ENCODE measurements at regions not wholly inside any gene's neighbourhood (a gene's known extent, or its start where the extent isn't known, plus 50 kb on each side); places are given as distances from the start of the nearest gene placed in this dataset.

DNA sequence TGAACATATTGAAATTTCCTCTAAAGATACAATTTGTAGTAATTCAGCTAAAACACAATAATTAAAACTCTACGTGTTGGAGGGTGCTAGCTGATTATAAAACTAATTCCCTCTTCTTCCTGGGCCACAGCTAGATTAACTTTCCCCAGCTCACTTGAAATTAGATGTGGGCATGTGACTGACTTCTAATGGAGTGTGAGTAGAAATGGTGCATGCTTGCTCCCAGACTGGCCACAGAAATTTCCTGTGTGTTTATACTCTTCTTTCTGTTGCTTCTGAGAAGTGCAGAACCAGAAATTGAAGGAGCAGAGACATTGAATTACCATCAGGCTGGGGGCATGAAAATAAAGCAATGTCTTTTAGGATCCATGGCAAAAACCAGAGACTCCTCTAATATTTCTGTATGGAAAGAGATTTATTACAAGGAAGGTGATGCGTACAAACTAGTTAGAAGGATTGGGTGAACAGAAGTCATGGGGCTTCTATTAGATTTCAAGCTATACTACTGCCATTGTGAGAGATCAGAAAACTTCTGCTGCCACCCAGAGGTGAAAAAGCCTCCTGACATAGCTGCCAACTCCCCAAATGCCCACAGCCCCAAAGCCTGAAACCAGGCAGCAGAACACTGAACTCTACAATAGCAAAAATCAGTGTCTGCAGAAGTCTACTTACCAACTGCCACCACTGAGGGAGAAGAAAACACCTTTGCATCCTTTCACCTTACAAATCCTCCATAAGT lies 379.2 kb upstream of the MIR17HG start:
- H3K36me3 Mint-ChIP-seq, result no peaks in the 10 kb centered on the region
- ATAC-seq, result no peak
- no peak for DNase-seq
- POLR2A ChIA-PET, result no interaction called here
- H3K27me3 Mint-ChIP-seq, result peaks cover 0 to 9% (median 3%) of the 10 kb centered on the region in 5 donors
- no peaks in the 10 kb centered on the region for H3K4me1 Mint-ChIP-seq
- no peak overlapping the region for H3K4me3 Mint-ChIP-seq
- H3K9me3 Mint-ChIP-seq, result peaks cover 0 to 28% (median 3%) of the 10 kb centered on the region in 9 donors
- no peak overlapping the region for H3K27ac Mint-ChIP-seq

DNA sequence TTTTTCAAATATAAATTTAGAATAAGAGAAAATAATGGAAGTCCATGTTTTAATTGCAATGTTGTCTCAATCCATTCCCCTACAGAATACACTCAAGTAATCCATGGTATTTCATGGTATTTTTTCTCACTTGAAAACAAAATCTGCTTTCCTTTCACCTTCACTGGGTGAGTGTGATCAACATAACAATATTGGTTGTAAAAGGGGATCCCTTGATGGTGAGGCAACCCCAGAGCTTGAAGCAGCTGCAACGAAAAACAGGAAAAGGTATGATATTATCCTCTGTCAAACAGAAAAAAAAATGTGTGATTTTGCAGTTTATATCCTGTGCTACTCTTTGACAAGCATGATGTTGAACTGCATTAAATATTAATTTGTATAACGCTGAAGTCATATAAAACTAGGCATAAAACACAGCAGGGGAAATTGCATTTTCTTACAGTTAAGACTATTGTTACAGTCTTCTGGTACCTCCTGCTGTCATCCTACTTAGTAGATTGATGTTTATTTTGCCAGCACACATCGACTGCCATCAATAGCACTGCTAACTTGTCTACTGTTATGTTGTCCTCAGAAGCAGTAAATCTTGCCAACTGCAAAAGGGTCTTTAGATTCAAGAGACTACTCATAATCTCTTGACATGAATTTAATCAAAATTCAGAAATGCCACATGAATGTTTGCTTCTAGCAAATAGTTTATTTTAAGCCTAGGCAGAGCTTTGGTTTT lies 373.1 kb upstream of the MIR17HG start:
- Mint-ChIP-seq H3K36me3 (no peaks in the 10 kb centered on the region), H3K4me1 (no peaks in the 10 kb centered on the region), H3K27ac (no peak overlapping the region), H3K9me3 (peaks cover 0 to 25% (median 5%) of the 10 kb centered on the region in 9 donors), H3K4me3 (no peak overlapping the region), H3K27me3 (peaks cover 0 to 15% (median 3%) of the 10 kb centered on the region in 5 donors)
- POLR2A ChIA-PET, result no interaction called here
- no peak for DNase-seq
- ATAC-seq, result no peak

DNA sequence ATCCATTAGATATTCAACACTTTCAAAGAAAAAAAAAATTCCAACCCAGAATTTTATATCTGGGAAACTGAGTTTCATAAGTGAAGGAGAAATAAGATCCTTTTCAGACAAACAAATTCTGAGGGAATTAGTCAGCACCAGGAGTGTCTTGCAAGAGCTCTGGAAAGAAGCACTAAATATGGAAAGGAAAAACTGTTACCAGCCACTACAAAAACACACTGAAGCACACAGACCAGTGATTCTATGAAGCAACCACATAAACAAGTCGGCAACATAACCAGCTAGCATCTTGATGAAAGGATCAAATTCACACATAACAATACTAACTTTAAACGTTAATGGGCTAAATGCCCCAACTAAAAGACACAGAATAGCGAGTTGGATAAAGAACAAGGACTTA lies 368.4 kb upstream of the MIR17HG start:
- no peaks in the 10 kb centered on the region for H3K4me1 Mint-ChIP-seq

DNA sequence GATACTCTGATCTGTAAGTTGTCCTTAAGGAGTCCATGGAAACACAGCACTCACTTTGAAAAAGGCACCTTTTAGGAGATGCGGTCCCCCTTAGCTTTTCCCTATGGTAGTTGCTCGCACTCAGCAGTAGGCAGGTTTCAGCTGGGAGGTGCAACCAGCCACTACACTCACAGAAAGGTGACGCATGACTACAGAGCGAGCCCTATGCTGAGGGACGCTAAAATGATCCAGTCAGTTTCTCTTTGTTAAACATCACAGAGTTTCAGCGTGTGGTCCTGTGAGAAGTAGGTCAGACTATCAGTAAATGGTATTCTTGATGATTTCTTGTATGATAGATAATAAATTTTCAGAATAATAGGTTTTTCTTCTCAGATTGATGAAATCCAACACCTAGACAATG lies 362.7 kb upstream of the MIR17HG start:
- Mint-ChIP-seq H3K4me3 (no peak overlapping the region), H3K9me3 (peaks cover 0 to 17% (median 3%) of the 10 kb centered on the region in 9 donors), H3K36me3 (no peaks in the 10 kb centered on the region), H3K27me3 (peaks cover 0 to 3% (median 0%) of the 10 kb centered on the region in 5 donors), H3K27ac (no peak overlapping the region), H3K4me1 (no peaks in the 10 kb centered on the region)
- POLR2A ChIA-PET, result no interaction called here
- DNase-seq (no peak), ATAC-seq (no peak)

More for the DNA sequence above, 368.4 kb upstream of the MIR17HG start:
- peaks cover 0 to 31% (median 5%) of the 10 kb centered on the region in 9 donors for H3K9me3 Mint-ChIP-seq
- H3K4me3 Mint-ChIP-seq, result no peak overlapping the region
- no peak for ATAC-seq
- H3K36me3 Mint-ChIP-seq, result no peaks in the 10 kb centered on the region
- POLR2A ChIA-PET, result no interaction called here
- no peak overlapping the region for H3K27ac Mint-ChIP-seq
- DNase-seq, result no peak
- H3K27me3 Mint-ChIP-seq, result peaks cover 0 to 8% (median 0%) of the 10 kb centered on the region in 5 donors

DNA sequence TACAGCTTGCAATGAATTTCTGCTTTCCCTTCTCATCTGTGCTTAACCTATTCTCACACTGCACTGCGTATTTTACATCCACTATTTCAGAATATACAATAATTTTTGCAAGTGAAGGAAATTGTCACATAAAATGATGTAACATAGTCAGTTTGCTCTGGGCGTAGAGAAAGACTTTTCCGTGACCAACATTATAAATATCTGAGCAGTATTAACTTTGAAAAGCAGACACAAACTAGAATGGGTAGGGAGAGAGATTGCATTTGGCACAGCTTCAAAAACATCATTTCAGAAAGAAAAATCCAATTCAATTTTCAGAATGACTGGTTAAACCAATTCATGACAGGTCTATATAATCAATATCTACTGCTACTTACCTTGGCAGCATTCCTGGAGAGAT lies 352.5 kb upstream of the MIR17HG start:
- peaks cover 0 to 4% (median 0%) of the 10 kb centered on the region in 5 donors for H3K27me3 Mint-ChIP-seq
- ATAC-seq, result no peak
- no peak for DNase-seq
- H3K9me3 Mint-ChIP-seq, result no peaks in the 10 kb centered on the region
- no peaks in the 10 kb centered on the region for H3K36me3 Mint-ChIP-seq
- POLR2A ChIA-PET, result no interaction called here
- no peaks in the 10 kb centered on the region for H3K4me1 Mint-ChIP-seq
- no peak overlapping the region for H3K27ac Mint-ChIP-seq
- no peak overlapping the region for H3K4me3 Mint-ChIP-seq

DNA sequence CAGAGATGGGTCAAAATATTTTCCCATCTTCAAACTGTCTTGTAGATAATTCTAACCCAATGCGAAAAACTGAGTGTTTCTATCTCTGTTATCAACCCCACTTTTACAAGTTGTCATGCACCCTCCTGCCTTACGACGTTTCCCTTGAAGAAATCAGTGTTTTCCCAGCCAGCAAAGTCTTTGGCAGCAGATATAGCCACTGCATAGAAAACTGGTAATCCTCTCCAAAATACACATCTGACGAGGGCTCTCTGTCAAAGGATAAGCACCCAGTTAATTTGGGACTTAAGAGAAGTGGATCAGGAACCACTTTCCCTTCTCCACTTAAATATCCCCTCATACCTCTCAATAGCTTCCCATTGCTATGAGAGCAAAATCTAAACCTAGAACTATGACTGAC lies 351.9 kb upstream of the MIR17HG start:
- no peaks in the 10 kb centered on the region for H3K9me3 Mint-ChIP-seq
- no peaks in the 10 kb centered on the region for H3K4me1 Mint-ChIP-seq
- no peak overlapping the region for H3K4me3 Mint-ChIP-seq
- DNase-seq (no peak), ATAC-seq (no peak)
- POLR2A ChIA-PET, result no interaction called here
- peaks cover 0 to 4% (median 0%) of the 10 kb centered on the region in 5 donors for H3K27me3 Mint-ChIP-seq
- H3K27ac Mint-ChIP-seq, result no peak overlapping the region
- no peaks in the 10 kb centered on the region for H3K36me3 Mint-ChIP-seq

DNA sequence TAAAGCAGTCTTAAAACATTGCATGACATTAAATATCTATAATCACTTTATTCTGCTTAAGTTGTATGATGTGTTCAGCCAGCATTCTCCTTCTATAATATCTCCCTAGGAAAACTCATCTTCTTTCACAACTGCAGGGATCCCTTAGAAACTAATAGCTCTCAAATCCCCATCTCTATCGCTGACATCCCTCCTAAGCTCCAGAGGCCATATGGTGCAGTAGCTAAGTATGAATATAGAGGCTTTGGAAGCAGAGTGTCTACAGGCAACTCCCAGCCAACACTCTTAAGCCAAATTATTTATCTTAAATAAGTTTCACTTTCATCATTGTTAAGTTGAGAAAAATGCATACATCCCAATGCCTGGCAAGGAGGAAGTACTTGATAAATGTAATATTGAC lies 349.5 kb upstream of the MIR17HG start:
- H3K27ac Mint-ChIP-seq, result no peak overlapping the region
- peaks cover 0 to 4% (median 0%) of the 10 kb centered on the region in 5 donors for H3K27me3 Mint-ChIP-seq
- ATAC-seq, result no peak
- POLR2A ChIA-PET, result no interaction called here
- DNase-seq, result no peak
- peaks cover 0 to under 1% (median 0%) of the 10 kb centered on the region in 9 donors for H3K9me3 Mint-ChIP-seq
- no peaks in the 10 kb centered on the region for H3K4me1 Mint-ChIP-seq
- no peaks in the 10 kb centered on the region for H3K36me3 Mint-ChIP-seq
- no peak overlapping the region for H3K4me3 Mint-ChIP-seq

DNA sequence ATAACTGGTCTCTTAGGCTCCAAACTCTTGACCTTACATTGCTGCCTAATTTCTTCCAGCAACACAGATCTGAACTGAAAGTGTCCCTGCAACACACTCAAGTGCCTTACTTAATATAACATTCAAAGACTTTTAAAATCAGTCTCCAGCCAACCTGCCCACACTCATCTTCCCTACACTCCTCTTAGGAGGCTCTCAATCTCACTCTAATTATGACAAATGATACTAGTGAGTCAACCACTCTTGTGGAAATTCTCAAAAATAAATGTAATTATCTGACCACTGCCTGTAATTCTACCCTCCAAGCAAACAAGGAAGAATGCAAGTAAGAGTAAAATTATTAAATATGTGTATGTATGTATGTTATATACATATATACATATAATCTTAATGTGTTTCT lies 348.1 kb upstream of the MIR17HG start:
- POLR2A ChIA-PET, result no interaction called here

DNA sequence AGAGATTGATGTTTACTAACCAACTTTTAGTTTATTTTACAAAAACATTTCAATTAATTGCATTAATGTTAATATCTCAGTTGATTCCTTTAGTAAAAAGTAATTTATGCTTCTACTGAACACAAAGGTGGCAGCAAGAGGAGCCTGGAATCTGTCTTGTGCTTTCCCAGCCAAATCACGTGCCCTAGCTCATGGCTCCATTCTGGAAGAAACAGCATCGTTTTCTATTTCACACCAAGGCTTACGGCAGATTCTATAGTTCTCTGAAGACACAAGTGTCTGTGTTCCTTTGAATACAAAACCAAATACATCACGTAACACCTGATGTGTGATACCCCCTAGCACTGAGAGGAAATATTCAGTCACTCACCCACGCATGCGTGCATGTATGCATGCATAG lies 346.1 kb upstream of the MIR17HG start:
- no peaks in the 10 kb centered on the region for H3K36me3 Mint-ChIP-seq
- no peaks in the 10 kb centered on the region for H3K4me1 Mint-ChIP-seq
- peak overlapping the region in 1 of 10 donors; percentile 45 for H3K27ac Mint-ChIP-seq
- H3K27me3 Mint-ChIP-seq, result no peaks in the 10 kb centered on the region
- POLR2A ChIA-PET, result no interaction called here
- H3K4me3 Mint-ChIP-seq, result no peak overlapping the region
- peaks cover 0 to 6% (median 1%) of the 10 kb centered on the region in 9 donors for H3K9me3 Mint-ChIP-seq
- no peak for DNase-seq
- no peak for ATAC-seq

More for the DNA sequence above, 348.1 kb upstream of the MIR17HG start:
- peaks cover 0 to 4% (median 0%) of the 10 kb centered on the region in 5 donors for H3K27me3 Mint-ChIP-seq
- H3K27ac Mint-ChIP-seq, result no peak overlapping the region
- no peaks in the 10 kb centered on the region for H3K36me3 Mint-ChIP-seq
- no peak overlapping the region for H3K4me3 Mint-ChIP-seq
- no peaks in the 10 kb centered on the region for H3K4me1 Mint-ChIP-seq
- ATAC-seq (no peak), DNase-seq (no peak)
- peaks cover 0 to 3% (median 0%) of the 10 kb centered on the region in 9 donors for H3K9me3 Mint-ChIP-seq

DNA sequence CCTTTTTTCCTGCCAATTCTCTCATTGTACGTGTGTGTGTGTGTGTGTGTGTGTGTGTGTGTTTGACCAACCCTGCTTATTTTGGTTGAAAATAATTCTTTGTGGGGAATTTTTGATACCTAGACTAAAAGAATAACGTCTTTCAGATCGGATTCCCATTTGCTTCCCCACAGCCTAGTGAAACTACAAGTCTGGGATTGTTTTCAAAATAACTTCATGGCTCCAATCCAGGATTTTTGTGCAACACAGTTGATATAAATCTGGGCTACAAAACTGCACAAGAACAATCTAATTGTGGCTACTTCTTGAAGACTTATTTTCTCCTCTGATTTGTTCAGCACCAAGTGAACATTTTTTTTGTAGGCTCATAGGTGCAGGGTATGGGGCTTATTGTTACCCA lies 332.8 kb upstream of the MIR17HG start:
- DNase-seq (no peak), ATAC-seq (no peak)
- POLR2A ChIA-PET, result no interaction called here
- Mint-ChIP-seq H3K36me3 (no peaks in the 10 kb centered on the region), H3K4me1 (no peaks in the 10 kb centered on the region), H3K9me3 (no peaks in the 10 kb centered on the region), H3K4me3 (no peak overlapping the region), H3K27ac (no peak overlapping the region), H3K27me3 (peaks cover 0 to 3% (median 0%) of the 10 kb centered on the region in 5 donors)

DNA sequence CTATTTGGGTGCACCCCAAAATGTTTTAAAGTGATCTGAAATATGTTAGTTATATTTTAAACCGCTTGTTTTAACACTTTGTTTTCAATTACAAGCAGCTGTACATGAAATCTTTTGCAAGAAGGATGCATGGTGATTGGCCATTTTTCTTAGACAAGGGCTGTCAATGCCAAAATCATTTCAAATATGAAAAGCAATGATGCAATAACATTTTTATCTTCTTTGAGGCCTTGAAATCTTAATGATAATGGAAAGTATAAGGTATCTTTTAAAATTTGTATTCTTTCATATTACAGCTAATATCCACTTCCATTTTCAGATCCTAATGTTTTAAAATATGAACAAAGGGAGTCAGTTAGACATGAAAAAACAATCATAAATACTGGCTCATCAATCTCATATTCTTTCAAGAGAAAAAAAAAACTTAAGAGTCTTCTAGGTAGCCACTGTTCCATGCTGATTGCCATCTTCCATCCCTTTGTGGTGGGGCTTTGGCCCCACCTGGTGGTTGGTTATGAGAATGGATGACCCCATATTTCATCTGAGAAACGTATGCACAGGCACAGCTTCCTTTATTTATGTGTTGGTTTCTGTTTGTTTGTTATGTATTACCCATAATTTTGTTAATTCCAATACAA lies 330.3 kb upstream of the MIR17HG start:
- H3K27ac Mint-ChIP-seq, result no peak overlapping the region
- ATAC-seq, result no peak

DNA sequence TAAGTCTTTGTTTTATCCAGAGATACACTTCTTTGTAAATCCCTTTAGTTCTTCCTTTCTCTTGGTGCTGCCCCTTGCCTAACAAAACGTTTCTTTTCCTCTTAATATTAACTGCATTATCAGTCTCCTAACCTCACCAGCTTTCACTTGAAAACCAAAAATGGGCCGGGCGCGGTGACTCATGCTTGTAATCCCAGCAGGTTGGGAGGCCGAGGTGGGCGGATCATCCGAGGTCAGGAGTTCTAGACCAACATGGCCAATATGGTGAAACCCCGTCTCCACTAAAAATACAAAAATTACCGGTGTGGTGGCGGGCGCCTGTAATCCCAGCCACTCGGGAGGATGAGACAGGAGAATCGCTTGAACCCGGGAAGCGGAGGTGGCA lies 329.8 kb upstream of the MIR17HG start:
- no peak overlapping the region for H3K27ac Mint-ChIP-seq
- POLR2A ChIA-PET, result no interaction called here
- H3K4me1 Mint-ChIP-seq, result no peaks in the 10 kb centered on the region
- H3K4me3 Mint-ChIP-seq, result no peak overlapping the region
- DNase-seq (no peak), ATAC-seq (no peak)
- H3K36me3 Mint-ChIP-seq, result no peaks in the 10 kb centered on the region
- H3K27me3 Mint-ChIP-seq, result peaks cover 0 to 3% (median 0%) of the 10 kb centered on the region in 5 donors
- no peaks in the 10 kb centered on the region for H3K9me3 Mint-ChIP-seq

More for the DNA sequence above, 330.3 kb upstream of the MIR17HG start:
- Mint-ChIP-seq H3K9me3 (no peaks in the 10 kb centered on the region), H3K36me3 (no peaks in the 10 kb centered on the region), H3K4me3 (no peak overlapping the region), H3K4me1 (no peaks in the 10 kb centered on the region), H3K27me3 (peaks cover 0 to 3% (median 0%) of the 10 kb centered on the region in 5 donors)
- POLR2A ChIA-PET, result no interaction called here
- DNase-seq, result no peak

DNA sequence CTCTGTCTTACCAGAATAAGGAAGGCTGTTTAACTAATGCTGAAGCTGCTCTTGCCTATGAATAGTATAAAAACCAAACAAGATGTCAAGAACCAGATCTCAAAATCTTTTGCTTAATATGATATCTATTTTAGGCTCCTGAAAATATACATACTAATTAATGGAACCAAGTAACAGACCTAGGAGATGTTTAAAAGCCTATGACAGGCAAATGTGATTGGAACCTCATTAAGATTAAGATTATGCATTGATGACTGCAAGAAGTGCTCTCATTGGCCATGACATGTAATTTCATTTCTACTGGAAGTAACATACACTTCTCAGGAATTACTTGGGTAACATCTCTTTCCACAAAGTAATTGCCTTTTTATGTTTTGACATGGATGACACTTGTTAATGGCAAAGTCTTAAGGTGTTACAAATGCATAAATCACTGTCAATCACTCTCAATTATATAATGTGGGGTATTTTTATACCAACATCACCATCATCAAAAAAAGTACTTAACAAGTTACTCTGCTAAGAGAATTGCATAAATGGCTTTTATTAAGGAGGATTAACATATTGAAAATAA lies 326.9 kb upstream of the MIR17HG start:
- H3K36me3 Mint-ChIP-seq, result no peaks in the 10 kb centered on the region
- no peaks in the 10 kb centered on the region for H3K4me1 Mint-ChIP-seq
- H3K9me3 Mint-ChIP-seq, result no peaks in the 10 kb centered on the region
- DNase-seq, result no peak
- POLR2A ChIA-PET, result no interaction called here
- no peak overlapping the region for H3K27ac Mint-ChIP-seq
- H3K4me3 Mint-ChIP-seq, result no peak overlapping the region
- no peak for ATAC-seq
- H3K27me3 Mint-ChIP-seq, result peaks cover 0 to 1% (median 0%) of the 10 kb centered on the region in 5 donors

Data from naive thymus-derived CD8-positive, alpha-beta T cell (primary cell).